Islet of Langerhans (tissue), 1 donor: ENCODE measurements at regions not wholly inside any gene's neighbourhood (a gene's known extent, or its start where the extent isn't known, plus 50 kb on each side); places are given as distances from the start of the nearest gene placed in this dataset.
"Not testable (repeated sequence)": the region's sequence is repeated elsewhere in the genome, so short reads cannot be mapped to it uniquely, and the experiment has no call there.

Experiments used
- FAIRE-seq: peaks from one replicate; lab custom pipeline; 2011; peaks lifted over from hg19 to GRCh38; lab: Jason Lieb, UNC

DNA sequence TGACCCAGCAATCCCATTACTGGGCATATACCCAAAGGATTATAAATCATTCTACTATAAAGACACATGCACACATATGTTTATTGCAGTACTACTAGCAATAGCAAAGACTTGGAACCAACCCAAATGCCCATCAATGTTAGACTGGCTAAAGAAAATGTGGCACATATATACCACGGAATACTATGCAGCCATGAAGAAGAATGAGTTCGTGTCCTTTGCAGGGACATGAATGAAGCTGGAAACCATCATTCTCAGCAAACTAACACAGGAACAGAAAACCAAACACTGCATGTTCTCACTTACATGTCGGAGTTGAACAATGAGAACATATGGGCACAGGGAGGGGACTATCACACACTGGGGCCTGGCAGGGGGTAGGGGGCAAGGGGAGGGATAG lies 183.0 kb downstream of the HACE1 start:
- not testable (repeated sequence) for FAIRE-seq

DNA sequence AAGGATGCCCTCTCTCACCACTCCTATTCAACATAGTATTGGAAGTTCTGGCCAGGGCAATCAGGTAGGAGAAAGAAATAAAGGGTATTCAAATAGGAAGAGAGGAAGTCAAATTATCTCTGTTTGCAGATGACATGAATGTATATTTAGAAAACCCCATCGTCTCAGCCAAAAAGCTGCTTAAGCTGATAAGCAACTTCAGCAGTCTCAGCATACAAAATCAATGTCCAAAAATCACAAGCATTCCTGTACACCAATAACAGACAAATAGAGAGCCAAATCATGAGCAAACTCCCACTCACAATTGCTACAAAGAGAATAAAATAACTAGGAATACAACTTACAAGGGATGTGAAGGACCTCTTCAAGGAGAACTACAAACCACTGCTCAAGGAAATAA lies 184.6 kb downstream of the HACE1 start:
- not testable (repeated sequence) for FAIRE-seq

DNA sequence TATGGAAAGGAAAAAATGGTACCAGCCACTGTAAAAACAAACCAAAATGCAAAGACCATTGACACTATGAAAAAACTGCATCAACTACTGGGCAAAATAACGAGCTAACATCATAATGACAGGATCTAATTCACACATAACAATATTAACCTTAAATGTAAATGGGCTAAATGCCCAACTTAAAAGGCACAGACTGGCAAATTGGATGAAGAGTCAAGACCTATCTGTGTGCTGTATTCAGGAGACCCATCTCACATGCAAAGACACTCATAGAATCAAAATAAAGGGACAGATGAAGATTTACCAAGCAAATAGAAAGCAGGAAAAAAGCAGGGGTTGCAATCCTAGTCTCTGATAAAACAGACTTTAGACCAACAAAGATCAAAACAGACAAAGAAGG lies 186.6 kb downstream of the HACE1 start:
- not testable (repeated sequence) for FAIRE-seq

DNA sequence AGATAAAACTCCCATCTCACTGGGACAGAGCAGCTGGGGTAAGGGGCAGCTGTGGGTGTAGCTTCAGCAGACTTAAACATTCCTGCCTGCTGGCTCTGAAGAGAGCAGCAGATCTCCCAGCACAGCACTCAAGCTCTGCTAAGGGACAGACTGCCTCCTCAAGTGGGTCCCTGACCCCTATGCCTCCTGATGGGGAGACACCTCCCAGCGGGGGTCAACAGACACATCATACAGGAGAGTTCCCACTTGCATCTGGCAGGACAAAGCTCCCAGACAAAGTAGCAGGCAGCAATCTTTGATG lies 188.2 kb downstream of the HACE1 start:
- FAIRE-seq, result not testable (repeated sequence)

- not testable (repeated sequence) for FAIRE-seq
Observed at GRCh38 chr6:104670834-104671590, 188.7 kb downstream of the HACE1 start.

DNA sequence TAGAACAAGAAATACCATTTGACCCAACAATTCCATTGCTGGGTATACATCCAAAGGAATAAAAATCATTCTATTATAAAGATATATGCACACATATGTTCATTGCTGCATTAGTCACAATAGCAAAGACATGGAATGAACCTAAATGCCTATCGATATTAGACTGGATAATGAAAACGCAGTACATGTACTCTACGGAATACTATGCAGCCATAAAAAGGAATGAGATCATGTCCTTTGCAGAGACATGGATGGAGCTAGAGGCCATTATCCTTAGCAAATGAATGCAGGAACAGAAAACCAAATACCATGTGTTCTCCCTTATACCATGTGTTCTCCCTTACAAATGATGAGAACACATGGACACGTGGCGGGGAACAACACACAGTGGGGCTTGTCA lies 190.2 kb downstream of the HACE1 start:
- FAIRE-seq, result no peak

DNA sequence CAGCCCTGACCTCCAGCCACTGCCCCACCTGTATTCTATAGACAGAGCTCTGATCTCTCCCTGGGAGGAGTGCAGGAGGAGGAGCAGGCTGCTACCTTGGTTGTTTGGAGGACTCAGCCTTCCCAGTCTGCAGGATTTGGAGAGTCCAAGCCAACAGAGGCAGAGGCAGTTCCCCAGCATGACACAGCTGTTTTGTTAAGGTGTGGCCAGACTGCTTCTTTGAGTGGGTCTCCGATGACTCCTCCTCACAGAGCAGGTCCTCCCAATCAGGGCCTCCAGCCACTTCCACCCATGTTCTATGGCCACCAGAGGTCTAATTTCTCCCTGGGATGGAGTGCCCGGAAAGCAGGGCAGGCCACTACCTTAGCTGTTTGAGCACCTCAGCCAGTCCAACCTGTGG lies 203.5 kb downstream of the HACE1 start:
- no peak for FAIRE-seq

DNA sequence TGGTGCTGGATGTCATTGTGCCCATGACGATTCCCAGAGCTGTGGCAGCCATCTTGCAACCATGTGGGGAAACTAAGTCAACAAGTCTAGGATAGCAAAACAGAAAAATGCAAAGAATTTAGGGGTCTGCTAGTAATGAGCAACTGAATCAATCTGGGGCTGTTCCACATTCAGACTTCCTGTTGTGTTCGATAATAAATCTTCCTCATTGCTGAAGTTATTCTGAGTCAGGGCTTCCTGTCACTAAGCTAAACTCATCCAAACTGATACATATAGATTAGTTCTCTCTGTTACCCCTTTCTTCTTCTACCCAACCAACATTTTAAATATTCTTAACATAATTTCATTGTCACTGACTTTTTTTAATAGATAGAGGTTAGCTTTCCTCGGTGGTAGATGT lies 205.9 kb downstream of the HACE1 start:
- FAIRE-seq, result no peak

- no peak for FAIRE-seq
Observed at GRCh38 chr6:104648347-104648746, 211.4 kb downstream of the HACE1 start.

DNA sequence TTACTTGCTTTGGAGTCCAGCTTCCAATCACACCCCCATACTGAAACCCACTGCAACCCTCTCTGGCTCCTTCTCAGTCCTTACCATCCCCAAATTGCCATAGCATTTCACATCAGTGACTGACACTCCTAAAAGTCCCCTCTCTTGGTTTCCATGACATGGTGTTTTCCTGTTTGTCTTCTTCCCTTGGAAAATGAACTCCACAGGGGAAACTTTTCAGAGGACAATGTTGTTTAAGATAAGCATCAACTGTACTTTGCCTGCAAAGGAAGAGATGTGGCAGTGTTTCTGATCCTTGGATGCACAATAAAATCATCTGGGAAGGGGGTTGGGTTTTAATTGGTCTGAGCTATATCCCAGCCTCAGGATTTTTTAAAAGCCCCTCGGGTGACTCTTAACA lies 214.9 kb downstream of the HACE1 start:
- no peak for FAIRE-seq

GRCh38 chr6:104642871-104643270 lies 216.8 kb downstream of the HACE1 start:
- FAIRE-seq, result no peak

- no peak for FAIRE-seq
Observed at GRCh38 chr6:104640761-104641160, 219.0 kb downstream of the HACE1 start.

DNA sequence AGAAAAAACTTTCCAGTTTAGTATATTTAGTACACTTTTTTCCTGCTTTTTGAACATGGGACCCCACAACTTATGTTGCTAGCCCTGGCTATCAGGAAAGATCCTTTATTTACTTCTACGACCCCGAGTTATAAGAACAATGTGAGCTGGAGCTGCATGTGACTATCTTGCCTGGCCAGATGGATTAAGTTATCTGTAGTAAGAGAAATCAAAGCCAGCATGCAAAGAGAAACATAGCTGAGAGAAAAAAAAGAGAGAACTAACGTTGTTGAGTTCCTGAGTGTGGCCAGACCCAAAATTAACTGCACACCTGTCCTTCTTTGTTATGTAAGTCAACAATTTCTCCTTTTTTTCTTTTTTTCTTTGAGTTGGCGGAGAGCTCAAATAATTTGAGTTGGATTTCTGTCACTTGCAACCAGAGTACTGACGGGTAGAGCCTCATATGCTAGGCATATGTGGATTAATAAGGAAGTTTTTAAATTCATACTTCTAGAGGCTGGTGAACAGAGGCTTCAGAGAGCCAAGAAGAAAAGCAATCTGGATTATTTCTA lies 219.5 kb downstream of the HACE1 start:
- FAIRE-seq, result no peak

DNA sequence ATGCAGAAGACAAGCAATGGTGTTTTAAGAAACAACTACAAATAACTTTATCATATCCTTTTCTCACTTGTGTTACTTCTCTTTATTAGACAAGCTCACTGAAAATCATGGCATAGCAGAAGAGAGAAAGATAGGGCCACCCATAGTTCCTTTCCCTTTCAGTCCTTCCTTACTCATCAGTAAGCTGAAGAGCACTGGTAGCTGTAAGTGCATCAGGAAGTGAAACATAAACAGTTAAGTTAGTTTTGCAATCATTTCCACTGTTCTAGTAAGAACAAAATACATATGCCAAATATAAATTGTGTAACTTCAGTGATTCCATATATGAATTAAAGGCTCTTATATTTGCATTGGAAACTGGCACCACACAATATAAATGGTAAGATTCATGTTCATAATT lies 220.1 kb downstream of the HACE1 start:
- FAIRE-seq, result no peak

GRCh38 chr6:104638841-104639290 lies 220.9 kb downstream of the HACE1 start:
- no peak for FAIRE-seq

- FAIRE-seq, result no peak
Observed at GRCh38 chr6:104633125-104633524, 226.6 kb downstream of the HACE1 start.

DNA sequence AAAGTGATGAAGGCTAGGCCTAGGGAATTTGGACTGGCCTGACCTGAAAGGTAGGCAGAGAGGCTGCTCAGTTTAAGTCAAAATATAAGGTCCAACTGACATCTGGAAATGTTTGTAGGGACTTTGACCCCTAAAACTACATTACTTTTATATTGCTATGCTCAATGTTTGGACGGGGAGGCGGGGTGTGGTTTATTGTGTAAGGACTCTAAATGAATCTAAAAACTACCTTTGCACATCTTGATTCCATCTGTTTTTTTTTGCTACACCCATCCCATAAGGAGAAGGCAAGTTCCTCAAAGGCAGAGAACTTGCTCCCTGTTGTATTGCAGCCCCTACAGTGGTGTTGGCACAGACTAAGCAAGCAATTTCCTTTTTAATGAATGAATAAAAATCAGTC lies 227.1 kb downstream of the HACE1 start:
- FAIRE-seq, result no peak

- no peak for FAIRE-seq
Observed at GRCh38 chr6:104630955-104631354, 228.8 kb downstream of the HACE1 start.

- FAIRE-seq, result no peak
Observed at GRCh38 chr6:104630522-104630921, 229.2 kb downstream of the HACE1 start.

GRCh38 chr6:104629826-104630225 lies 229.9 kb downstream of the HACE1 start:
- no peak for FAIRE-seq

DNA sequence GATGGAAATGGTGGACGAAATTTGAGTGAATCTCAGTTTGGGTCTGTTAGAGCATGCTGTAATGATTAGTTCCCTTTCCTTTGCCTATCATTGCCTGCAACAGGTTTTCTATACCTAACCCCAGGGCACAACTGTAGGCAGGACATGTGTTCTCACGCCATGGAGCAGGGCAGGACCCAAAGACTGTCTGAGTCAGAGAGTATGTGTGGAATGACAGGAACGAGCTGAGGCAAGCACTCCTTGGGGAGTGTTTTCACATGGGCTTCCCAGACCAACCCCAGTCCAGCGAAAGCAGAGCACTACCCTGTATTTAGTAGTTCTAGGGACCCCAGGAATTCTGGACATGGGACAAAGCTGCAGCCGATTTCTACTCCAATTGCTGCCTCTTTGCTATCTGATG lies 234.2 kb downstream of the HACE1 start:
- no peak for FAIRE-seq

GRCh38 chr6:104623052-104623690 lies 236.5 kb downstream of the HACE1 start:
- no peak for FAIRE-seq

DNA sequence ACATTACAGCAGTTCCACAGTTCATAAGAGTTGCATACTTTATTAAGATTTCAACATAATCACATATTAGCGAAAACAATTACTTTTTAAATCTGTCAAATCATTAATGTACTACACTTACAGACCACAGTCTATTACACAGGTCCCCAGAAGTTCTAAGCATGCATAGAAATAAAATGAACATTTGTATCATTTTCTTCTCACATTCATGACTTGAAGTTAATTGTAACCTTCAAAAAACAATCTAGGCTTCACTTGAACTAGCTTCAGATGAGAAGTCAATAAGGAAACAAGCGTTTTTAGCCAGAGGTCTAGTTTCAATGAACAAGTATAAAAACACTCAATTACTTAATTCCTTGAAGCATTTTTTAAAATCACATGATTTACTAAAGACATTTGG lies 238.3 kb downstream of the HACE1 start:
- FAIRE-seq, result no peak

DNA sequence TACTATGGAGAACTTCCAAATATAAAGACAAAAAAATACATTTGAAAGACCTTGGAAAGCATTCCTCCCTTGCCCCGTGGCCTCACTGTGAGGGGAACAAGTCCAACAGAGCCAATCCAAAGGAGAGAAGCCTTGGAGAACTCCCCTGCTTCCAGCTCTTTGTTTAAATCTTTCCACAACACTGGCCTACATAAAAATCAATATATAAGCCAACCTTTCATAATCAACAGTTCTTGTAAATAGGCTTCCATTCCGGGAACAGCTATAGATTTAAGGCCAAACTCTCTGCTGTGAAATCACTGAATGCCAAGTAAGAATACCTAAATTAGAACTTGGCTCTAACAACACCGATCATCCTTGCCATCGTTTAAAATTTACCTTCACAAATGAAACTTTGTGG lies 242.1 kb downstream of the HACE1 start:
- FAIRE-seq, result no peak
